ENCODE measurements at regions not wholly inside any gene's neighbourhood (a gene's known extent, or its start where the extent isn't known, plus 50 kb on each side); places are given as distances from the start of the nearest gene placed in this dataset.

DNA sequence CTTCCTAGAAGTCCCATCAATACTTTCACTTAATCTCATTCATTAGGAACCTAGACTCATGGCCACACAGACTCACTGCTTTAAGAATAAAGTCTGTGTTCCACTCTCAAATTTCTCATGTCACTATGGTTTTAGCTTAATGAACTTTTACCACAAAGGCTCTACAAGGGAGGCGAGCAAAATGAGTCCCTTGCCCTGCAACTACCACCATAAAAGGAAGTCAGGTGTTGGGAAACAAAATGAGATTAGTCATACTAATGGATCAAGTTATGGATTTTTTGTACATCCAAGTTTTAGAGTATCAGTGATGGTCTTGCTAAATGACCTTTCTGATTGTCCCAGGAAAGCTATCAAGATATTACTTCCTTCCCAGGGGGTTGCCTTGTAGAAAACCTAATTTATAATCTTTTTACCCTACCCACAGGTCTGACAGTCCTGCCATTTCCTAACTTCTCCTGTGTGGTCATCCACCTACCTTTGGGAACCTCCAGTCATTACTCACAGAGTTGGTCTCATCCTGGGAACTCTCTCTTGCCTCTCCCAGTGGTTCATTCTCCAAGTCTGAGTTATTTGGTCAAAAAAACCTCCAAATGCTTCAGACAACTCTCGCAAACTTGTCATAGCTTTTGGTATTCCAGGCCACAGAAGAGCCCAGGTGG lies 51.8 kb upstream of the SLC16A1 start:
- no peak for DNase-seq
- Histone ChIP-seq H3K27ac (no peak overlapping the region), H3K9ac (ENCODE audit: low read depth in 2 of 2, low read length in 2 of 2) (no peak overlapping the region), H3K9me3 (no peaks in the 10 kb centered on the region), H3K27me3 (no peaks in the 10 kb centered on the region), H3K36me3 (no peaks in the 10 kb centered on the region), H3K4me3 (no peak overlapping the region), H3K4me1 (no peaks in the 10 kb centered on the region)
- intact Hi-C loops (cut with DNase I): loop anchor here (10.0 kb wide), 1 partner anchor 53 kb away; the partner anchor contains the start of gene SLC16A1
- TF ChIP-seq, protein P1, sequence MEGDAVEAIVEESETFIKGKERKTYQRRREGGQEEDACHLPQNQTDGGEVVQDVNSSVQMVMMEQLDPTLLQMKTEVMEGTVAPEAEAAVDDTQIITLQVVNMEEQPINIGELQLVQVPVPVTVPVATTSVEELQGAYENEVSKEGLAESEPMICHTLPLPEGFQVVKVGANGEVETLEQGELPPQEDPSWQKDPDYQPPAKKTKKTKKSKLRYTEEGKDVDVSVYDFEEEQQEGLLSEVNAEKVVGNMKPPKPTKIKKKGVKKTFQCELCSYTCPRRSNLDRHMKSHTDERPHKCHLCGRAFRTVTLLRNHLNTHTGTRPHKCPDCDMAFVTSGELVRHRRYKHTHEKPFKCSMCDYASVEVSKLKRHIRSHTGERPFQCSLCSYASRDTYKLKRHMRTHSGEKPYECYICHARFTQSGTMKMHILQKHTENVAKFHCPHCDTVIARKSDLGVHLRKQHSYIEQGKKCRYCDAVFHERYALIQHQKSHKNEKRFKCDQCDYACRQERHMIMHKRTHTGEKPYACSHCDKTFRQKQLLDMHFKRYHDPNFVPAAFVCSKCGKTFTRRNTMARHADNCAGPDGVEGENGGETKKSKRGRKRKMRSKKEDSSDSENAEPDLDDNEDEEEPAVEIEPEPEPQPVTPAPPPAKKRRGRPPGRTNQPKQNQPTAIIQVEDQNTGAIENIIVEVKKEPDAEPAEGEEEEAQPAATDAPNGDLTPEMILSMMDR (IDR thresholded peaks at IDR 0.05): no peak

DNA sequence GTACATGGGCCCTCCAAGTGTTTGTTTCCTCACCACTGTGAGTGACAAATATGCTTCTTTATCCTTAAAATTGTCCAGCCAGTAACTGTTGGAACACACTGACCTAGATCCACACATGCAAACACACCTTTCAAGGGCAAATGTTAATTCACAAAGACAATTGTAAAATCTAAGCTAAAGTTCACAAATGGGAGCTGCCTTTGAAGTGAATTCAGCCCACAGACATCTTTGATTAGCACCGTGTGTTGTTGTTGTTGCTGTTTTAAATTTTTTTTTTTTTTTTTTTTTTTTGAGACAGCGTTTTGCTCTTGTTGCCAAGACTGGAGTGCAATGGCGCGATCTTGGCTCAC lies 52.3 kb upstream of the SLC16A1 start:
- TF ChIP-seq, protein P1 (IDR thresholded peaks at IDR 0.05): no peak
- no peaks in the 10 kb centered on the region for H3K27me3 ChIP-seq
- no peak overlapping the region for H3K4me3 ChIP-seq
- no peak for DNase-seq
- H3K9ac ChIP-seq (ENCODE audit: low read depth in 2 of 2, low read length in 2 of 2): no peak overlapping the region
- intact Hi-C loops (cut with DNase I): loop anchor here (10.0 kb wide), 1 partner anchor 54 kb away; the partner anchor contains the start of gene SLC16A1
- no peaks in the 10 kb centered on the region for H3K9me3 ChIP-seq
- H3K27ac ChIP-seq: no peak overlapping the region
- no peaks in the 10 kb centered on the region for H3K36me3 ChIP-seq
- no peaks in the 10 kb centered on the region for H3K4me1 ChIP-seq

GRCh38 chr1:113012149-113012548 lies 56.2 kb upstream of the SLC16A1 start:
- intact Hi-C loops (cut with DNase I): no loop called here
- Histone ChIP-seq H3K9ac (ENCODE audit: low read depth in 2 of 2, low read length in 2 of 2) (no peak overlapping the region), H3K4me1 (no peaks in the 10 kb centered on the region), H3K27ac (no peak overlapping the region), H3K9me3 (no peaks in the 10 kb centered on the region), H3K27me3 (no peaks in the 10 kb centered on the region), H3K36me3 (no peaks in the 10 kb centered on the region), H3K4me3 (no peak overlapping the region)
- DNase-seq: no peak
- TF ChIP-seq, protein P1 (IDR thresholded peaks at IDR 0.05): no peak

GRCh38 chr1:113013823-113014222 lies 57.8 kb upstream of the SLC16A1 start:
- no peak overlapping the region for H3K9ac ChIP-seq (ENCODE audit: low read depth in 2 of 2, low read length in 2 of 2)
- H3K4me3 ChIP-seq: no peak overlapping the region
- H3K27ac ChIP-seq: no peak overlapping the region
- TF ChIP-seq, protein P1 (IDR thresholded peaks at IDR 0.05): no peak
- intact Hi-C loops (cut with DNase I): no loop called here
- no peak for DNase-seq
- H3K9me3 ChIP-seq: no peaks in the 10 kb centered on the region
- no peaks in the 10 kb centered on the region for H3K36me3 ChIP-seq
- no peaks in the 10 kb centered on the region for H3K27me3 ChIP-seq
- H3K4me1 ChIP-seq: no peaks in the 10 kb centered on the region

DNA sequence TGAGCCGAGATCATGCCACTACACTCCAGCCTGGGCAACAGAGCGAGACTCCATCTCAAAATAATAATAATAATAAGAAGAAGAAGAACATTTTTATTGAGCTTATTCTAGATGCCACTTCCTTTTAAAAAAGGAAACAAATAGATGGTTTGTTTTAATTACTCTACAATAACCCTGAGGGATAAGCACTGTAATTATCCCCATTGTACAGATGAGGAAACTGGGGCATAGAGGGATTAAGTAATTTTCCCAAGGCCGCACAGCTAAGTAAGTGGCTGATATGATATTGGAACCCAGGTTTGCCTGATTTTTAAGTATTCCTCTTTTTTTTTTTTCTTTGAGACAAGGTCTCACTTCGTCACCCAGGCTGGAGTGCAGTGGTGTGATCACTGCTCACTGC lies 58.5 kb upstream of the LRIG2 start:
- DNase-seq: no peak
- no peaks in the 10 kb centered on the region for H3K36me3 ChIP-seq
- H3K9ac ChIP-seq (ENCODE audit: low read depth in 2 of 2, low read length in 2 of 2): no peak overlapping the region
- no peaks in the 10 kb centered on the region for H3K27me3 ChIP-seq
- H3K9me3 ChIP-seq: no peaks in the 10 kb centered on the region
- H3K27ac ChIP-seq: no peak overlapping the region
- H3K4me3 ChIP-seq: no peak overlapping the region
- intact Hi-C loops (cut with DNase I): no loop called here
- no peaks in the 10 kb centered on the region for H3K4me1 ChIP-seq
- TF ChIP-seq, protein P1 (IDR thresholded peaks at IDR 0.05): no peak
